DND-41 (cell line): ENCODE measurements at regions not wholly inside any gene's neighbourhood (a gene's known extent, or its start where the extent isn't known, plus 50 kb on each side); places are given as distances from the start of the nearest gene placed in this dataset.

ENCODE experiments used
- EZH2 ChIP-seq: IDR thresholded peaks from 3 replicates; pipeline ENCODE4 v1.6.1; 2012; ENCODE audit warnings: borderline replicate concordance, low read depth, mild to moderate bottlenecking, moderate library complexity, low read length, inconsistent platforms; ENCODE audit not compliant: severe bottlenecking
- TF ChIP-seq, protein P1 (sequence below): IDR thresholded peaks from 2 replicates; pipeline ENCODE4 v1.5.1; 2012; ENCODE audit warnings: borderline replicate concordance, low read length, moderate library complexity, mild to moderate bottlenecking; ENCODE audit not compliant: poor library complexity, severe bottlenecking; ENCODE audit errors: extremely low read depth

DNA sequence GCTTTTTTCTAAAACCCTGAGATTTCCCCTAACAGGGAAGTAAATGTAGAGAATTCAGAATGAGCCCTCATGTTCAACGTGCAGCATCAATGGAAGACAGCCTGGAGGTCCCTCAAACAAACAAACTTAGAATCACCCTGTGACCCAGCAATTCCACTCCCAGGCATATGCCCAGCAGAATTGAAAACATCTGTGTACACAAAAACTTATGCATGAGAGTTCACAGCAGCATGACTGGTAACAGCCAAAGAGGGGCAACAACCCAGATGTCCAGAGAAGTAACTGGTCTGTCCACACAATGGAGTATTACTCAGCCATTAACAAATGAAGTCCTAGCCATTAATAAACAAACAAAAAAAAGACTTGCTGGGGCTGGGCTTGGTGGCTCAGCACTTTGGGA, 252.7 kb downstream of the PARN start:
- TF ChIP-seq, protein P1, sequence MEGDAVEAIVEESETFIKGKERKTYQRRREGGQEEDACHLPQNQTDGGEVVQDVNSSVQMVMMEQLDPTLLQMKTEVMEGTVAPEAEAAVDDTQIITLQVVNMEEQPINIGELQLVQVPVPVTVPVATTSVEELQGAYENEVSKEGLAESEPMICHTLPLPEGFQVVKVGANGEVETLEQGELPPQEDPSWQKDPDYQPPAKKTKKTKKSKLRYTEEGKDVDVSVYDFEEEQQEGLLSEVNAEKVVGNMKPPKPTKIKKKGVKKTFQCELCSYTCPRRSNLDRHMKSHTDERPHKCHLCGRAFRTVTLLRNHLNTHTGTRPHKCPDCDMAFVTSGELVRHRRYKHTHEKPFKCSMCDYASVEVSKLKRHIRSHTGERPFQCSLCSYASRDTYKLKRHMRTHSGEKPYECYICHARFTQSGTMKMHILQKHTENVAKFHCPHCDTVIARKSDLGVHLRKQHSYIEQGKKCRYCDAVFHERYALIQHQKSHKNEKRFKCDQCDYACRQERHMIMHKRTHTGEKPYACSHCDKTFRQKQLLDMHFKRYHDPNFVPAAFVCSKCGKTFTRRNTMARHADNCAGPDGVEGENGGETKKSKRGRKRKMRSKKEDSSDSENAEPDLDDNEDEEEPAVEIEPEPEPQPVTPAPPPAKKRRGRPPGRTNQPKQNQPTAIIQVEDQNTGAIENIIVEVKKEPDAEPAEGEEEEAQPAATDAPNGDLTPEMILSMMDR, result no peak
- TF ChIP-seq EZH2, result no peak
